ENCODE measurements at regions not wholly inside any gene's neighbourhood (a gene's known extent, or its start where the extent isn't known, plus 50 kb on each side); places are given as distances from the start of the nearest gene placed in this dataset.
"Not testable (repeated sequence)": the region's sequence is repeated elsewhere in the genome, so short reads cannot be mapped to it uniquely, and the experiment has no call there.

DNA sequence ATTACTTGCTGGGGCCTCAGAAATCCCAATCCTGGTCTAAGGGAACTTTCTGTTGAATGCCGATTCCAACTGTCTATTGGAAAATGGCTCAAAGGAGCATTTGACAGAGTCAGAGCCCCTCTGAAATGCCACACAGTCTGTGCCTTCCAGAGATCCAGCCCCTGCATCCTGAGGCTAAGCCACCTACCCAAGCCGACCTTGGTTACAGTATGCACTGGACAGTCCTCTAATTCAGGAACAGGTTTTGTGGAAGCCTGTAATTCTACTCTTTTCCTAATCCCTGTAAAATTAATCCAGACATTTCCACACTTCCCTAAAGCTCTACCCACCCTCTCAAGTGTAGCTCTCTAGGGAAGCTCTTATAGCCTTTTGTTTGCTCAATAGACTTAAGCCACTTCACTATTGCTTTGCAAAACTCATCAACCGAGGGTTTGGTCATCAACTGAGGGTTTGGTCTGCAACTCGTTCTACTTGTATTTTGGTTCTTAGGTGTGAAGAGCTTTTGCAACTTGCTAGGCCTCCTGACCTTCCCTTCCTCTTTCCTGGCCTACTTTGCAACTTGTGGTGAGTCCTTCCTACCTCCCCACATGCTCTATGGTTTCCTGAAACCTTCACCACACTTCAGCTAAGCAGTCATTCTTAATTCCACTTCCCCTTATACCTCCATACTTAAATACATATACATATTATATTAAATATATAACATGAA lies 364.8 kb downstream of the SFMBT2 start:
- DNase-seq (ENCODE audit: insufficient read length, low spot score) (no peak), FAIRE-seq (no peak)
- TF ChIP-seq, protein P1, sequence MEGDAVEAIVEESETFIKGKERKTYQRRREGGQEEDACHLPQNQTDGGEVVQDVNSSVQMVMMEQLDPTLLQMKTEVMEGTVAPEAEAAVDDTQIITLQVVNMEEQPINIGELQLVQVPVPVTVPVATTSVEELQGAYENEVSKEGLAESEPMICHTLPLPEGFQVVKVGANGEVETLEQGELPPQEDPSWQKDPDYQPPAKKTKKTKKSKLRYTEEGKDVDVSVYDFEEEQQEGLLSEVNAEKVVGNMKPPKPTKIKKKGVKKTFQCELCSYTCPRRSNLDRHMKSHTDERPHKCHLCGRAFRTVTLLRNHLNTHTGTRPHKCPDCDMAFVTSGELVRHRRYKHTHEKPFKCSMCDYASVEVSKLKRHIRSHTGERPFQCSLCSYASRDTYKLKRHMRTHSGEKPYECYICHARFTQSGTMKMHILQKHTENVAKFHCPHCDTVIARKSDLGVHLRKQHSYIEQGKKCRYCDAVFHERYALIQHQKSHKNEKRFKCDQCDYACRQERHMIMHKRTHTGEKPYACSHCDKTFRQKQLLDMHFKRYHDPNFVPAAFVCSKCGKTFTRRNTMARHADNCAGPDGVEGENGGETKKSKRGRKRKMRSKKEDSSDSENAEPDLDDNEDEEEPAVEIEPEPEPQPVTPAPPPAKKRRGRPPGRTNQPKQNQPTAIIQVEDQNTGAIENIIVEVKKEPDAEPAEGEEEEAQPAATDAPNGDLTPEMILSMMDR (IDR thresholded peaks at IDR 0.05; ENCODE audit: insufficient read depth, missing control alignments): no peak

DNA sequence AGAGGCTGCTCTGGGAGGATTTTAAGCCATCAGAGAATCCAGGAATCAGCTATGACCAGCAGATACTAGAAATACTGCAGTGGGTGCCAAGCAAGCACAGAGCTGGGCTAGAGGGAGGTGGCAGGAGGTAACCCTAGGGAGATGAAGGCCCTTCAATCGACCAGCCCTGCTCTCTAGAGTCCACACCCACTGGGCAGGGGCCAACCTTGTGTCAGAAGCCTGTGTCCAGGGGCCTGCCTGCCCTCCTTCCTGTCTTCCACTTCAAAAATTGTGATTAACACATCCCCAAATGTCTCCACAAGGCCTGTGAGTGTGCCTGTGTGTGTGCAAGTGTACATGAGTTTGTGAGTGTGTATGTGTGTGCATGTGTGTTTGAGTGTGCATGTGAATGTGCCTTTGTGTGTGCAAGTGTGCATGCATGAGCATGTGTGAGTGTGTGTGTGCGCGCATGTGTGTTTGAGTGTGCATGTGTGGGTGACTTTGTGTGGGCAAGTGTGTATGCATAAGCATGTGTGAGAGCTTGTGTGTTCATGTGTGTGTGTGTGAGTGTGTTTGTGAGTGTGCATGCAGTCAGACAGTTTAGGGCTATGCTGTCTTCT lies 367.7 kb downstream of the SFMBT2 start:
- FAIRE-seq: no peak
- DNase-seq (ENCODE audit: insufficient read length, low spot score): no peak
- TF ChIP-seq, protein P1 (IDR thresholded peaks at IDR 0.05; ENCODE audit: insufficient read depth, missing control alignments): no peak

DNA sequence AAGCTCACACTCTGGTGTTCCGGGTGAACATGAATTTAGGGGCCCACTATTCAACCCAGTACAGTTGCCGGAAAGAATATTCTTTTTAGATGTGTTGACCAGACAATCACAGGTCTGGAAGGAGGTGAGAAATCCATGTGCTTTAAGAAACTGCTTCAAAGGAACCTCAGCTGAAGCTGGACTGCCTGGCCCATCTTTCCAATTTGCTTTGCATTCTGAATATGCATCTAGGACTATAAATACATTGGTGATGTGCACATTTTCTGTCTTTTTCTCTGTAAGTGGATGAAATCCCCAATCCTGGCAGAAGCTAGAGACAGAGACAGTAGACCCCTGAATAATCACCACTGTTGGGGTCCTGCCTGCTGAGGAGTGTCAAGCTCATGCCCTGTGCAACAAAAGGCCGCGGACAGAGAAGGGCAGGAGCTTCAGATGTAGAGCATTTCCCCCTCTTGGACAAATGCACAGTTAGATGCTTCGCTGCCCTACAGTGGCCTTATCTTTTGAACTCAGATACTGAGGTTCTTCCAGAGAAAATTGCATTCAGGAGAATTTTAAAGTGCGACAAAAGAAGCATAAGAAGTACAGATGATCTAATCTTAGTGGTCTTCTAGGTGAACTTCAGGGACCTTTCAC lies 368.3 kb downstream of the SFMBT2 start:
- DNase-seq (ENCODE audit: insufficient read length, low spot score) (no peak), FAIRE-seq (no peak)
- TF ChIP-seq, protein P1 (IDR thresholded peaks at IDR 0.05; ENCODE audit: insufficient read depth, missing control alignments): no peak

DNA sequence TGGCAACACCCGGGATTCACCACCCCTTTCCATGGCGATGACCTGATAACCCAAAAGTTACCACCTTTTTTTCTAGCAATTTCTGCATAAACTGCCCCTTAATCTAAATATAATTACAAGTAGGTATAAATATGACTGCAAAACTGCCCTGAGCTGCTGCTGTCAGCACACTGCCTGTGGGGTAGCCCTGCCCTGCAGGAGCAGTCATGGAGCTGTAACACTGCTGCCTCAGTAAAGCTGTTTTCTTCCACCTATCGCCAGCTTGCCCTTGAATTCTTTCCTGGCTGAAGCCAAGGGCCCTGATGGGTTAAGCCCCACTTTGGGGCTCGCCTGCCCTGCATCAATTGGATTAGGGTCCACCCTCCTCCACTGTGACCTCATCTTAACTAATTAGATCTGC lies 368.8 kb downstream of the SFMBT2 start:
- no peak for FAIRE-seq
- TF ChIP-seq, protein P1 (IDR thresholded peaks at IDR 0.05; ENCODE audit: insufficient read depth, missing control alignments): no peak
- DNase-seq (ENCODE audit: insufficient read length, low spot score): no peak

DNA sequence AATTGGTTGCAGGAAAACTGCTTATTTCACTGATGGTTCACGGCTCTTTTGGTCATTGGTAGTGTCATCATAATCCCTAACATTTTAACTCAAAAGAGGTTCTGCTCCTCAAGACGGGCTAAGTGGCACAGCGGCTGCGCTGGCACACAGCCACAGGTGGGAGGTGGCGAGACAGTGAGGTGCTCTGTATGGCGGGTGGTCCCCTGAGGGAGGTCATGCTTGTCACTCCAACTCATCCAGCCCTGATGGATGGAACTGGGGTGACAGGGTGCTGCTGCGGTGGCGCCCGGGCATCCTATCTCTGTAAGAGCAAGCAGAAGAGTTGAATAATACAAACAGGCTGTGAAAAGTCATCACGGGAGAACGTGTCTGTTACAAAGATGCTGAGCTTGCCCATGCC lies 370.2 kb downstream of the SFMBT2 start:
- DNase-seq (ENCODE audit: insufficient read length, low spot score) (no peak), FAIRE-seq (no peak)
- TF ChIP-seq, protein P1 (IDR thresholded peaks at IDR 0.05; ENCODE audit: insufficient read depth, missing control alignments): no peak

DNA sequence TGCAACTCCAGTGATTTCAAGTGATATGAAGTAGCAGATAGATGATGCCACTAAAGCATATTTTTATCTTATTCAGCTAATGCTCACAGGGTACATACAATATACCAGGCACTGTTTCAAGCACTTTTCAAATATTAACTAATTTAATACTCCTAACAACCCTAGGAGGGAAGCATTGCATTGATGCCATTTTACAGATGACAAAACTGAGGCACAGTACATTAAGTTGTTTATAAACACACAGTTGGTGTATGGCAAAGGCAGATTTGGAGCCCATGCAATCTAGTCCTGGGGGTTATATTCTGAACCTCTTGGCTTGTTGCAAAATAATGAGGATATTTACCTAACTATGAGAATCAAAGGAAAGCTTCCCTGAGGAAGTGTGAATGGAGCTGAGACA lies 371.0 kb downstream of the SFMBT2 start:
- TF ChIP-seq, protein P1 (IDR thresholded peaks at IDR 0.05; ENCODE audit: insufficient read depth, missing control alignments): no peak
- DNase-seq (ENCODE audit: insufficient read length, low spot score) (no peak), FAIRE-seq (no peak)

DNA sequence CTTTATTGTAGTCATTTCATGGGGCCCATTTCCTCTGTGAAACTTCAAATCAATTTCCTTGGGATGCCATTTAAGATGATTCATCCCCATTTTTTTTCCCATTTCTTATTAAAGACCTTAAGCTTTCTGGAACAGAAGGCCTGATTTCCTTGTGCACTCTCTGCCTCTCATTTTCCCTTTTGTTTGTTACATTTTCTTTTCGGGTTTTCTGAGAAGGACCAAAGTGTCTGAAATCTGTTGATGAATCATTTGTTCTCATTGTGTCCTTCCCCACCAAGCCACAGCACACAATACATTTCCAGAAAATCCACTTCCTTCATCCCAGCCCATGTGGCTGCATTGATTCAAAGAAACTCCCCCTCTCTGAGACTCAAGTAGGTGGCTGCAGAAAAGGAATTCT lies 372.4 kb downstream of the SFMBT2 start:
- DNase-seq (ENCODE audit: insufficient read length, low spot score) (no peak), FAIRE-seq (no peak)
- TF ChIP-seq, protein P1 (IDR thresholded peaks at IDR 0.05; ENCODE audit: insufficient read depth, missing control alignments): no peak

DNA sequence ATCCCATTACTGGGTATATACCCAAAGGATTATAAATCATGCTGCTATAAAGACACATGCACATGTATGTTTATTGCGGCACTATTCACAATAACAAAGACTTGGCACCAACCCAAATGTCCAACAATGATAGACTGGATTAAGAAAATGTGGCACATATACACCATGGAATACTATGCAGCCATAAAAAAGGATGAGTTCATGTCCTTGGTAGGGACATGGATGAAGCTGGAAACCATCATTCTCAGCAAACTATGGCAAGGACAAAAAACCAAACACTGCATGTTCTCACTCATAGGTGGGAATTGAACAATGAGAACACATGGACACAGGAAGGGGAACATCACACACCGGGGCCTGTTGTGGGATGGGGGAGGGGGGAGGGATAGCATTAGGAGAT lies 373.4 kb downstream of the SFMBT2 start:
- not testable (repeated sequence) for FAIRE-seq; DNase-seq (ENCODE audit: insufficient read length, low spot score)

Measured in D721Med (cell line).